ENCODE measurements at regions not wholly inside any gene's neighbourhood (a gene's known extent, or its start where the extent isn't known, plus 50 kb on each side); places are given as distances from the start of the nearest gene placed in this dataset.

DNA sequence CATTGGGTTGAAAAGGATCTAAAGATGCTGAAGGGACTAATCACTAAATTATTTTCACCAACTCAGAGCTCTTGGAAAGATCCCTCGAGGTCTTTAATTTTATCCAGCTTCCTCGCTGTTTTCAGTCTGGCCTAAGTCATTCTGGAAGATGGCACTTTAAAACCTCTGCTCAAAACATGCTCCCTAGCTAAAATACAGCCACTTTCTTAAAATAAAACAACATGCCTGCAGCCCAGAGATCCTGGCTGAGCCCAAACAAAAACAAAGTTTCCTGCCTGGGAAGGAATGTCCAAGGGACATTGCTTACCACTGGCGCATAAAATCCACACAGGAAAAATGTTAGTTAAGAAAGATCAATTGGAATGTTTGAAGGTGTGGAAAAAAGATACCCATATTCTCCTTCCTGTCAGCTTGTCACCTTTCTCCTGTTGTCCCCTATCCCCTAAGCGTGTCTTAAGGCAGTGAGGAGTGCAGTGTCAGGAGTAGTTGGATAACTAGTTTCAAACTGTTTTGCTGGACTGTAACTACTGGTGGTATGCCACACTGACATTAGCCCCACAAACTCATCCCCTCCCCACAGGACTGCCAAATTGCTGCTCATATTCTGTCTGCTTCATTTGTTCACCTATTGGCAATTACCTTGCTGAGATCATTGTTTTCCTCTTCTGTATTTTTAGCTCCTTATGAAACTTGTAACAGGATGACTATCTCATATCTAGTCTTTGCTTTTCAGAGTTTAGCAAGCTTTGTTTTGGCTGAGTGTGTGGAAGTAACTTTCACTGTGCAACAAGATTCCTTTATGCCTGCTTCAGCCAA is 108.3 kb upstream of the SESN3 start:
- peak overlapping the region; percentile 68 to 75 for H3K27ac ChIP-seq
- in situ Hi-C loops (cut with MboI; ENCODE audit: low pct_unique_long_range_greater_than_20kb in 2 of 9, low sequenced_read_pairs in 9 of 9, unreplicated experiment in 9 of 9): no loop called here
- ATAC-seq (replicated peaks in 6 of 8): no peak
- no peak overlapping the region for H3K4me3 ChIP-seq
- WGBS, 10 experiments: 34 to 87% (median 54%) methylated on average over 1 to 4 of the region's 4 CpGs; no CpG with 5 or more reads in 1 of the 10 experiments
- H3K4me1 ChIP-seq (replicated peaks in 1 of 2): peaks cover 58 to 60% of the 10 kb centered on the region in 2 donors

GRCh38 chr11:95338430-95338991 is 107.5 kb upstream of the SESN3 start:
- peak; percentile 14 to 70 (median 56) for ATAC-seq (replicated peaks in 6 of 8)
- in situ Hi-C loops (cut with MboI; ENCODE audit: low pct_unique_long_range_greater_than_20kb in 2 of 9, low sequenced_read_pairs in 9 of 9, unreplicated experiment in 9 of 9): no loop called here
- WGBS, 10 experiments: 0 to 51% (median 22%) methylated on average over 1 to 4 of the region's 4 CpGs; no CpG with 5 or more reads in 2 of the 10 experiments
- Histone ChIP-seq H3K27ac (peak overlapping the region; percentile 75 to 95), H3K4me1 (replicated peaks in 1 of 2) (peaks cover 57 to 60% of the 10 kb centered on the region in 2 donors), H3K4me3 (no peak overlapping the region)

DNA sequence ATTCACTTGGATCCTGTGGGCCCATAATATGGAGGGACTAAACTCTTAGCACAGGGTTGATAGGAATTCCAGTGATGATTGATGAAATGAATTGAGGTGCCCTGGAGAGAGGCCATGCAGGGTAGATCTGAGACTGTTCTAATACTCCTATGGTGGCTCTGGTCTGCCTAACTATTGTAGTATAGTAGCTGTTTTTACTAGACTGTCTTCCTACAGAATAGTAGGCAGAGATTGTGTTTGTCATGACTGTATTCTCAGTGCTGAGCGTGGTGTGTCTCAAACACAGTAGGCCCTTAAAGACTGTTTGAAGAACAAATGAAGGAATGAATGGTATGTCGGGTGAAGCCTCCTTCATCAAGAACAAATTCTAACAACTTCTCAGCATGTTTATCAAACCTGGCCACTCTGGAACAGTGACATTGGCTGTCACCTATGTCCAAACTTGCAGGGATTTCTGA is 107.0 kb upstream of the SESN3 start:
- in situ Hi-C loops (cut with MboI; ENCODE audit: low pct_unique_long_range_greater_than_20kb in 2 of 9, low sequenced_read_pairs in 9 of 9, unreplicated experiment in 9 of 9): no loop called here
- H3K4me3 ChIP-seq: peak overlapping the region in 1 of 5 donors; percentile 15
- H3K27ac ChIP-seq: peak overlapping the region; percentile 75 to 95
- H3K4me1 ChIP-seq (replicated peaks in 1 of 2): peaks cover 55 to 60% of the 10 kb centered on the region in 2 donors
- peak in 5 of 8 experiments; percentile 0 to 36 (median 8) for ATAC-seq (replicated peaks in 6 of 8)
- WGBS, 10 experiments: 0 to 86% (median 50%) methylated on average over 1 to 2 of the region's 2 CpGs; no CpG with 5 or more reads in 2 of the 10 experiments

DNA sequence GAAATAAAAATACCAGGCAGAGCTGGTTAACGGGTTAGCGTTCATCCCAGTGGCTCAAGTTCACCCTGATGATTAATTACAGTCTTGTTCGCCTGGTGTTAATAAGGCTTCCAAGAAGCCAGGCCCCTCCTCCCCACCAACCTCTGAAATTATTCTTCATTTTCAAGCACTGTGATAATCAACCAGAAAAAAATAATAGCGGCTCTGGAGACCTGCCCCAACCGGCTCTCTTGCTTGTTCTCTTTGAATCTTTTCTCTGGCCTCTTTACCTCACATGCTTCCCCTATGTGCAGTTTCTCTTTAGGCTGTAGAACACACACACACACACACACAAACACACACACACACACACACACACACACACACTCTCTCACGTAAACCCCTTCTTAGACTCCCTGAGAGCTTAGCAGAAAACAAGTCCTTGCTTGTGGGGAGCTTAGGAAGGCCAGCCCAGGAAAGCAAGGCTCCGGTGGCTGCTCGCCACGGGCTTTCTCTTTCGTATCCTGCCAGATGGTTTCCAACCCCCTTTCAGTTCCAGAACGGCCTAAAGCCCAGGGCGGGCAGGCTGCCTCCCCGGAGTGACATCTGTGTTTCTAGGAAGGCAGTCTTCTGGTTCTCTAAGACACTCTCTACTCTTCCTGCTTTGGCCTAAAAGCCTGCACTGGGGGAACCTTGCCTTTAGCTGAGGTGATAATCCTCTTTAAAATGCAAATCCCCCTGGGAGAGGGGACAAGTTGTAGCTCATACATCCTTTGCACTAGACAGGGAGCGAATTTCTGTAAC is 106.4 kb upstream of the SESN3 start:
- ATAC-seq (replicated peaks in 6 of 8): peak; percentile 34 to 74 (median 64)
- H3K4me1 ChIP-seq (replicated peaks in 1 of 2): peaks cover 55 to 60% of the 10 kb centered on the region in 2 donors
- WGBS, 10 experiments: 0 to 44% (median 9%) methylated on average over 1 to 9 of the region's 14 CpGs
- peak overlapping the region in 1 of 5 donors; percentile 15 for H3K4me3 ChIP-seq
- in situ Hi-C loops (cut with MboI; ENCODE audit: low pct_unique_long_range_greater_than_20kb in 2 of 9, low sequenced_read_pairs in 9 of 9, unreplicated experiment in 9 of 9): no loop called here
- peak overlapping the region; percentile 75 to 95 for H3K27ac ChIP-seq

- no peak overlapping the region for H3K4me3 ChIP-seq
- ATAC-seq (replicated peaks in 6 of 8): peak in 5 of 8 experiments; percentile 27 to 64 (median 54)
- in situ Hi-C loops (cut with MboI; ENCODE audit: low pct_unique_long_range_greater_than_20kb in 2 of 9, low sequenced_read_pairs in 9 of 9, unreplicated experiment in 9 of 9): no loop called here
- peaks cover 48 to 52% of the 10 kb centered on the region in 2 donors for H3K4me1 ChIP-seq (replicated peaks in 1 of 2)
- H3K27ac ChIP-seq: peak overlapping the region; percentile 22 to 25
- 0 to 100% (median 84%) methylated on average over 1 to 3 of the region's 3 CpGs; no CpG with 5 or more reads in 2 of the 10 experiments for WGBS, 10 experiments
Measured at GRCh38 chr11:95335989-95336388, 105.0 kb upstream of the SESN3 start.

DNA sequence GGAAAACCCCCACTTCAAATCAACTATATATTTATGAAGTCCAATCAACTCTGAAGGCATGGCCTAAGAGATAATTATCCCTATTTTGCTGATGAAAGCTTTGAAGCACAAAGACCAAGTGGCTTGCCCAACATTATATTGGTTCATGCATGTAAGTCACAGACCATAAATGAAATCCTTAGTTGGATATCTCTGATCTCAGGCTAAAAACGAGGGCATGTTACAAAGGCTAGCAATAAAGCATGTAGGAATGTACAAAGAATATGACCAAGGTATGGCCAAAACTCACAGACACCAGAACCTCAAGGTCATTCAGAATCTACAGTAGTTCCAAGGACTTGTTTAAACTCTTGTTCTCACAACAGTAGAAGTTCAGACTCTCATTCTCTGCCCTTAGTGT is 100.2 kb upstream of the SESN3 start:
- 14 to 71% (median 57%) methylated on average over 1 of the region's 1 CpG; no CpG with 5 or more reads in 2 of the 10 experiments for WGBS, 10 experiments
- in situ Hi-C loops (cut with MboI; ENCODE audit: low pct_unique_long_range_greater_than_20kb in 2 of 9, low sequenced_read_pairs in 9 of 9, unreplicated experiment in 9 of 9): no loop called here
- peaks cover 7% of the 10 kb centered on the region in 2 donors for H3K4me1 ChIP-seq (replicated peaks in 1 of 2)
- no peak overlapping the region for H3K4me3 ChIP-seq
- H3K27ac ChIP-seq: no peak overlapping the region
- ATAC-seq (replicated peaks in 6 of 8): no peak

- Histone ChIP-seq H3K27ac (no peak overlapping the region), H3K4me3 (no peak overlapping the region), H3K4me1 (replicated peaks in 1 of 2) (peaks cover 0 to 3% of the 10 kb centered on the region in 2 donors)
- 100% methylated on average over 1 of the region's 1 CpG; no CpG with 5 or more reads in 9 of the 10 experiments for WGBS, 10 experiments
- ATAC-seq (replicated peaks in 6 of 8): peak in 1 of 8 experiments; percentile 35
- in situ Hi-C loops (cut with MboI; ENCODE audit: low pct_unique_long_range_greater_than_20kb in 2 of 9, low sequenced_read_pairs in 9 of 9, unreplicated experiment in 9 of 9): no loop called here
Measured at GRCh38 chr11:95330302-95330701, 99.3 kb upstream of the SESN3 start.

- H3K4me1 ChIP-seq (replicated peaks in 1 of 2): peaks cover 5 to 8% of the 10 kb centered on the region in 2 donors
- no peak overlapping the region for H3K4me3 ChIP-seq
- H3K27ac ChIP-seq: no peak overlapping the region
- WGBS, 10 experiments: 0 to 92% (median 67%) methylated on average over 1 to 2 of the region's 2 CpGs; no CpG with 5 or more reads in 3 of the 10 experiments
- no peak for ATAC-seq (replicated peaks in 6 of 8)
- in situ Hi-C loops (cut with MboI; ENCODE audit: low pct_unique_long_range_greater_than_20kb in 2 of 9, low sequenced_read_pairs in 9 of 9, unreplicated experiment in 9 of 9): no loop called here
Measured at GRCh38 chr11:95327273-95327948, 96.4 kb upstream of the SESN3 start.

- ATAC-seq (replicated peaks in 6 of 8): peak in 2 of 8 experiments; percentile 28 to 74
- Histone ChIP-seq H3K4me1 (replicated peaks in 1 of 2) (peaks cover 5 to 8% of the 10 kb centered on the region in 2 donors), H3K4me3 (no peak overlapping the region), H3K27ac (no peak overlapping the region)
- in situ Hi-C loops (cut with MboI; ENCODE audit: low pct_unique_long_range_greater_than_20kb in 2 of 9, low sequenced_read_pairs in 9 of 9, unreplicated experiment in 9 of 9): no loop called here
- 64 to 98% (median 90%) methylated on average over 3 to 8 of the region's 8 CpGs for WGBS, 10 experiments
Measured at GRCh38 chr11:95325777-95326258, 94.8 kb upstream of the SESN3 start.

DNA sequence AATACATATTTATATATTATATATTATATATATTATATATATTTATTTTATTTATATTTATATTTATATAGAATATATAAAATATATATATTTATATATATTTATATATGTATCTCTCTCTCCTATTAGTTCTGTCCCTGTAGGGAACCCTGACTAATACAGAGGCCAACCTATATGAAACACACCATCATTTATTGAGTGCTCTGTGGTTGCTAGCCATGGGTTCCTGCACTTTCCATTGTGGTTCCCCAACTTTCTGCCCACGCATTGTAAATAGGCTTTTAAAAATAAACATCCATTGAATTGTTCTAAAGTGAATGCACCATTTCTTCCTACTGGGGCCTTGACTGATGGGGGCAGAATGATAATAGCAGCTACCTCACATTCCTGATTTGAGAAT is 93.8 kb upstream of the SESN3 start:
- in situ Hi-C loops (cut with MboI; ENCODE audit: low pct_unique_long_range_greater_than_20kb in 2 of 9, low sequenced_read_pairs in 9 of 9, unreplicated experiment in 9 of 9): no loop called here
- 33 to 100% (median 100%) methylated on average over 1 of the region's 1 CpG; no CpG with 5 or more reads in 3 of the 10 experiments for WGBS, 10 experiments
- Histone ChIP-seq H3K4me3 (no peak overlapping the region), H3K4me1 (replicated peaks in 1 of 2) (peaks cover 5 to 8% of the 10 kb centered on the region in 2 donors), H3K27ac (no peak overlapping the region)
- ATAC-seq (replicated peaks in 6 of 8): no peak

GRCh38 chr11:95322539-95322938 is 91.5 kb upstream of the SESN3 start:
- Histone ChIP-seq H3K27ac (no peak overlapping the region), H3K4me1 (replicated peaks in 1 of 2) (peaks cover 8 to 9% of the 10 kb centered on the region in 2 donors), H3K4me3 (no peak overlapping the region)
- in situ Hi-C loops (cut with MboI; ENCODE audit: low pct_unique_long_range_greater_than_20kb in 2 of 9, low sequenced_read_pairs in 9 of 9, unreplicated experiment in 9 of 9): no loop called here
- ATAC-seq (replicated peaks in 6 of 8): peak in 3 of 8 experiments; percentile 42 to 96 (median 95)

- H3K4me3 ChIP-seq: no peak overlapping the region
- peaks cover 0 to 4% of the 10 kb centered on the region in 2 donors for H3K4me1 ChIP-seq (replicated peaks in 1 of 2)
- in situ Hi-C loops (cut with MboI; ENCODE audit: low pct_unique_long_range_greater_than_20kb in 2 of 9, low sequenced_read_pairs in 9 of 9, unreplicated experiment in 9 of 9): no loop called here
- no peak overlapping the region for H3K27ac ChIP-seq
- peak in 1 of 8 experiments; percentile 37 for ATAC-seq (replicated peaks in 6 of 8)
Measured at GRCh38 chr11:95318498-95318897, 87.5 kb upstream of the SESN3 start.
